Chondrocyte (in vitro differentiated cells): ENCODE measurements at regions not wholly inside any gene's neighbourhood (a gene's known extent, or its start where the extent isn't known, plus 50 kb on each side); places are given as distances from the start of the nearest gene placed in this dataset.

Experiments
- DNase-seq: peaks from one replicate; pipeline ENCODE4 v3.0.0; 2021; ENCODE audit warnings: mixed read lengths, low spot score
- H3K27ac Mint-ChIP-seq: one replicate; pipeline ENCODE4 v1.8.0; 2021; ENCODE audit warnings: mild to moderate bottlenecking, moderate library complexity, mixed read lengths; ENCODE audit not compliant: unreplicated experiment
- H3K27me3 Mint-ChIP-seq: 2 replicates; pipeline ENCODE4 v1.8.0; 2021; ENCODE audit warnings: low read depth, mixed read lengths
- H3K36me3 Mint-ChIP-seq: 2 replicates; pipeline ENCODE4 v1.8.0; 2021; ENCODE audit warnings: low read depth, mixed read lengths
- H3K4me1 Mint-ChIP-seq: 2 replicates; pipeline ENCODE4 v1.8.0; 2021; ENCODE audit warnings: low read depth, mild to moderate bottlenecking, mixed read lengths
- H3K4me3 Mint-ChIP-seq: one replicate; pipeline ENCODE4 v1.8.0; 2021; ENCODE audit warnings: mild to moderate bottlenecking, moderate library complexity, mixed read lengths; ENCODE audit not compliant: unreplicated experiment
- H3K9me3 Mint-ChIP-seq: 2 replicates; pipeline ENCODE4 v1.8.0; 2021; ENCODE audit warnings: low read depth, mixed read lengths
- CTCF ChIP-seq: fragments of 200-600 bp; sonication (generic); IDR thresholded peaks from 2 replicates; pipeline ENCODE4 v1.5.0; 2021; ENCODE audit warnings: antibody characterized with exemption, mild to moderate bottlenecking, moderate library complexity

- no peaks in the 10 kb centered on the region for H3K36me3 Mint-ChIP-seq
- H3K4me1 Mint-ChIP-seq, result peaks cover 54% of the 10 kb centered on the region
- H3K27me3 Mint-ChIP-seq, result no peaks in the 10 kb centered on the region
- no peak overlapping the region for H3K4me3 Mint-ChIP-seq
- DNase-seq, result no peak
- no peak overlapping the region for H3K27ac Mint-ChIP-seq
- no peaks in the 10 kb centered on the region for H3K9me3 Mint-ChIP-seq
- no peak for TF ChIP-seq CTCF
These were observed 81.2 kb upstream of the KLF12 start for GRCh38 chr13:74215420-74215819.

GRCh38 chr13:74214321-74214720, 80.1 kb upstream of the KLF12 start:
- no peak for TF ChIP-seq CTCF
- H3K4me3 Mint-ChIP-seq, result no peak overlapping the region
- no peak overlapping the region for H3K27ac Mint-ChIP-seq
- no peaks in the 10 kb centered on the region for H3K9me3 Mint-ChIP-seq
- no peaks in the 10 kb centered on the region for H3K36me3 Mint-ChIP-seq
- no peaks in the 10 kb centered on the region for H3K27me3 Mint-ChIP-seq
- peaks cover 48% of the 10 kb centered on the region for H3K4me1 Mint-ChIP-seq
- no peak for DNase-seq

- no peak for DNase-seq
- H3K36me3 Mint-ChIP-seq, result no peaks in the 10 kb centered on the region
- H3K27me3 Mint-ChIP-seq, result no peaks in the 10 kb centered on the region
- H3K4me3 Mint-ChIP-seq, result no peak overlapping the region
- TF ChIP-seq CTCF, result no peak
- peak overlapping the region; percentile 96 for H3K27ac Mint-ChIP-seq
- H3K4me1 Mint-ChIP-seq, result peaks cover 37% of the 10 kb centered on the region
- no peaks in the 10 kb centered on the region for H3K9me3 Mint-ChIP-seq
These were observed 76.6 kb upstream of the KLF12 start for GRCh38 chr13:74210693-74211393.

GRCh38 chr13:74206855-74207254, 72.7 kb upstream of the KLF12 start:
- H3K27ac Mint-ChIP-seq, result no peak overlapping the region
- H3K36me3 Mint-ChIP-seq, result no peaks in the 10 kb centered on the region
- no peaks in the 10 kb centered on the region for H3K9me3 Mint-ChIP-seq
- no peaks in the 10 kb centered on the region for H3K27me3 Mint-ChIP-seq
- H3K4me3 Mint-ChIP-seq, result no peak overlapping the region
- no peak for TF ChIP-seq CTCF
- no peak for DNase-seq
- H3K4me1 Mint-ChIP-seq, result peaks cover 62% of the 10 kb centered on the region

GRCh38 chr13:74206061-74206561, 71.9 kb upstream of the KLF12 start:
- Mint-ChIP-seq H3K4me3 (no peak overlapping the region), H3K4me1 (peaks cover 56% of the 10 kb centered on the region), H3K9me3 (no peaks in the 10 kb centered on the region), H3K36me3 (no peaks in the 10 kb centered on the region), H3K27me3 (no peaks in the 10 kb centered on the region), H3K27ac (peak overlapping the region; percentile 78)
- DNase-seq, result no peak
- TF ChIP-seq CTCF, result no peak
